HG03159 (cell line): ENCODE measurements at regions not wholly inside any gene's neighbourhood (a gene's known extent, or its start where the extent isn't known, plus 50 kb on each side); places are given as distances from the start of the nearest gene placed in this dataset.

Experiments used
- ATAC-seq: cut with Tn5 transposase; IDR thresholded peaks from one replicate; pipeline ENCODE4 v1.9.1; 2021; ENCODE audit warnings: mild to moderate bottlenecking, moderate library complexity; ENCODE audit not compliant: unreplicated experiment

DNA sequence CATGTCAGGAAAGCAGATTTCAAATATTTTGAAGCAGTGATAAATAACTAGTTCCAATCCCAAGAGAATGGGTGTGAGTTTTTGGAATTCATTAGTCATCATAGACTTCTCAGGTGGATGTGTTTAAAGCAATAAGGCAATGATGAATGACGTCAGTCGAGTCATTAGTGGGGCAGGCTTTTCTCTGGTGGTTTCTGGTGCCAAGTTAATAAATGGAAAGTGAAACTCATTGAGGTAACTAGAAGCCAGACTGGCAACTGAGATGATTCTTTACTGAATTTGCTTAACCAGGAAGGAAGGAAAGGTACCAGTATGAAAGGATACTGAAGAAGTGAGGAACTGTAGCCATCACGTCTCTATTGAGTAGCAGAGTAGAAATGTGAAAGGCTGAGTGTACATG lies 311.0 kb downstream of the GPAM start:
- ATAC-seq: no peak

DNA sequence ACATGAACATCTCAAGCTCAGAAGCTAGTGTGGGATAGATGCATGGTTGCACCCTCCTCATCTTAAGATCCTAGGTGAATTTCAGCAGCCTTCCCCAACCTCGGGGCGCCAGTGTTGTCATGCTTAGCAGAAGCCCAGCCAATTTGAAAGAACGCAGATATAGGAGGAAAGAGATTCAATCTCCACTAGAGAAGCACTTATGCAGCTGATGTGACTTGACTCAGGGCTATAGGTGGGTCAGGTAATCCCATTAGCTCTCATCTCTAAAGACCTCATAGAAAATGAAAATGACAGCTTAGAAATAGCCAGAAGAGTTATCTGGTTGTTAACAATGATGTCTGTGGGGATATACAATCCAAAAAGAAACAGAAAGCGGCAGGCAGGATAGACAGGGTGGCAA lies 310.5 kb downstream of the GPAM start:
- ATAC-seq: no peak

DNA sequence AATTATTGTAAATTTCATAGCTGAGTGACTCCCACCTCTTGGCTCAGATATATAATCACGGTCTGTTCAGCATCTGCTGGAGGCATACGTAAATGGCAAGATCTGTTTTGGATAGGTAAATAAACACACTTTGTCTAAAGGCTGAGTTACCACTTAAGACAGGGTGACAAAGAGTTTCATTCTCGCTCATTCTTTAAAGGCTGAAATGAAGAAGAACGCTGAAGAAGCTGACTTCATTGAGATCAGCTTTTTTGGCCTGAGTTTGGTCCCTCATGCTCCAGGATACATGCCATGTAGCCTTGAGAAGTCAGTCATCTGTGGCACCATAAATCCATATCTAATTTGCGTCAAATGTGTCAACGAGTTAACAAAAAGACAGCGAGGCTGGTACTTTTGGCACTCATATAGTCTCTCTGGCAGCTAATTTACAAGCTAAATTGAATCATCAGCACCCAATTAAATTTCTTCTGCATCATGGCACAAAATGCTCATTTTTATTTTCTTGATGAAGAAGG lies 309.9 kb downstream of the GPAM start:
- ATAC-seq: no peak

DNA sequence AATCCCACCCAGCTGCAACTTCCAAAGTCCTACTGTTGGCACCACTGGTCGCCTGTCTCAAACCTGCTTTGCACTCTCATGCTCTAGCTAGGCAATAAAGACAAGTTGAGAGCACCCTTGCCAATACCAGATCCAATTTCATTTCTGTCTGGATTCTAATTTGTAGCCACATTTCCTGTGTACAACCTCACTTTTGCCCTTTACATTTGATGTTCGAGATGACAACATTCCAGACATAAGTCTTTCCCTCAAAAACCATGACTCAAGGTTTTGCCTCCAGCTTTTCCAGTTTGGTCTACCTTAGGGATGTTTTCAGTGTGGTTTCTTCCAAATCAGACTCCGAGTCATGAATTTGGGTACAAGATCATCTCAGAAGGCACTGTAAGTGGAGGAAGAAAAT lies 309.0 kb downstream of the GPAM start:
- no peak for ATAC-seq

DNA sequence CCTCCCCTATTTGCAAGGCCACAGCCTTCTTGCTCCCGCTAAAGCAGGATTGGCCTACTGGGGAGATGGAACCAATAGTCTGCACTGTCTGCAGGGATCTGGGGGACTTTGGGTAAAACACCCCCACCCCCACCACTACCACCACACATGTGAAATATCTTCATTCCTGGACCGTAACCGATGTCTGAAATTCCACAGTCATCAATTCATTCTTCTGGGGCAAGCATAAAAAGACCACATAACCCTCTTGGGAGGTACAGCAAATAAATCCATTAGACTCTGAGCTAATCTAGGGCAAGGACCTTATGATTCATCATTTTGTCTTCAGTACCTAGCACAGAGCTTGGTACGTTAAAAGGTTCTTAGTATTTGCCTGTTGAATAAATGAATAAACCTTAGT lies 307.8 kb downstream of the GPAM start:
- no peak for ATAC-seq

DNA sequence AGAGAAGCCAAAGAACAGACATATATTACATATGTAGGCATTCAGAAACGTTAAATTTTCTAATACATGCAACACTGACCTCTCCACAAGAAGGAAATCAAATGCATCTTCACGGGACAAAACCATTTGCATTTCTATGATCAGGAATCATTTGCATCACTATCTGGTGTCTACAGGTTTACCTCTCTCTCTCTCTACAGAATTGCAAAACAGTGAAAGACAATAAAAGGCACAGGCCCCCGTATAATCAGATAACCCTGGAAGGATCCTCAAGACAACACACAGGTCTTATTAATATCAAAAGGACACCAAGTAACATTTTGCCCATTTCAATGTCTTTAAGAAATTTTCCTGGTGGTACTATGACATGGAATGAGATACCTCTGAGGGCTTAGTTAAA lies 306.3 kb downstream of the GPAM start:
- ATAC-seq: no peak

DNA sequence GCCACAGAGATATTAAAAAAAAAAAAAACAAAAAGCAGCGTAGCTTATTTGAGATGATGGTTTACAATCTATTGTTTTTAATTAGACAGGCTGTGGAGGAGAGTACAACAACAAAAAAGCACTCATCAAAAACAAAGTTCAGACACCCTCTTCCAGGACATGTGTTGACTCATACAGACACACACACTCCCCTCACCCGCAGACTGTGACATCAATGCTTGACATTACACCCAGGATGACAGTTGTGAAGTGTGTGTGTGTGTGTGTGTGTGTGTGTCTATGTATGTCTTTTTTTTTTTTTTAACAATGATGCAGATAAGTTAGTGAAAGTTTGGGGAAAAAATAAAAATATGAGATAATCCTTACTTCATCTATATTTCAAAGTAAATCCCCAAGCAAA lies 303.6 kb downstream of the GPAM start:
- no peak for ATAC-seq

DNA sequence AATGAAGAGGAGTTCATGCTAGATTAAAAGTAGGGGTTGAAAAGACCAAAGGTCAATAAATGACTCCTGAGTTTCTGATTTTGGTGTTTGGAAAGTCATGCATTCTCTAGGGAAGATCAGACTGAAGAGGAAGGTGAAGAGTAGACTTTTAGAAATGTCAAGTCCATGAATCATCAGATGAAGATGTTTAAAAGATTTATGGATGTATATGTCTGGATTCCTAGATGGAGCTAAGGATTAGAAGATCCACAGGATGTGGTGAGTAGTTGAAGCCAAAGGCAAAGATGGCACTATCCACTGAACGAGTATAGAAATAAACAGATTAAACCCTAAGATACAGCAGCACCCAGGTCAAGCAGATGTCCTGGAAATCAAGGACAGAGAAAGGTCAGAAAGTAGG lies 298.5 kb downstream of the GPAM start:
- no peak for ATAC-seq

DNA sequence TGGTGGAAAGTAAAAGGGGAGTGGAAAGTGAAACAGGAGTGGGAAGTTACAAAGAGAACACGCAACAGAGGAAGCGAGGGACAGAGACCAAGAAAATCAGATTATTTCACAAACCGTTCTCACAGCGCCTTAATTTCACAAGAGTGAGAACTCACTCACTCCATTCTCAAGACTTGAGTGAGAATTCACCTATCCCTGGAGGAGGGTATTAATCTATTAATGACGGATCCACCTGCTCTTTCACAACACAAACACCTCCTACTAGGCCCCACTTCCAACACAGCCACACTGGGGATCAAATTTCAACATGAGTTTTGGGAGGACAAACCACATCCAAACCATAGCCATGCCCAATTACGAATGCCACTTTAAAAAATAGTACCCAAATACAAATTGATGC lies 297.6 kb downstream of the GPAM start:
- no peak for ATAC-seq

DNA sequence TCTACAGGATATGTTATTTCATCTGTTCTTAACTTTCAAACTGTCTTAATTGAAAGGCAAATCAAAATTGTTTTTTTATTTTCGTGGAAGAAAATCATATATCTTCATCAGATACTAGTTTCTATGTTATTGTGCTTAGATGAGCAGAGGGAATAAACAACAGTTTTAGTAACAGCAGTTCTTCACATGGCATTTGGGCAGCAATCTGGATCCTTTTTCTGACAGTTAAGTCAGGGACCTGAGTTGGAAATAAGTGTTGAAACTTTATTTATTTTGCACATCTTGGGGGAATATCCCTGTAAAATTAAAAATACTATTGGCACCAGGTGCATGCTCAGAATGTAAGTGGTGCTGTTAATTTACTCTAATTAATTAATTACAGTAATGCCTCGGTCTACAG lies 296.3 kb downstream of the GPAM start:
- no peak for ATAC-seq

DNA sequence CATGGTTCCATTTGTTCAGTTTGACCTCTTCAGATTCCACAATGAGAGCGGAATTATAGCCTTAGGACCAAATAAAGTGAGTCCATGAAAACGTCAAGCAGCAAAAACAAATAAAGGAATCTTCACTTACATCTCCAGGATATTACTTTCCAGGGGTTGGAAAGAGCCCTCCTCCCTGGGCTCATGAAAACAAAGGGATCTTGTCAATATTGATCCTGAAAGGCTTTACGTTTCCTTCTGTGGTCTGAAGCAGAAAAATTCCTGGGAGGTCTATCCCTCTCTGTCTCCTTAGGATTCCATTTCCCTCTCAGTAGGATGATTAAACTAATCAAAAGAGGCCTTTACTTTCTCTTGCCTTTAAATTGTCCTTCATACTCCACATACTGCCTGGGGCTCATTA lies 293.5 kb downstream of the GPAM start:
- no peak for ATAC-seq

DNA sequence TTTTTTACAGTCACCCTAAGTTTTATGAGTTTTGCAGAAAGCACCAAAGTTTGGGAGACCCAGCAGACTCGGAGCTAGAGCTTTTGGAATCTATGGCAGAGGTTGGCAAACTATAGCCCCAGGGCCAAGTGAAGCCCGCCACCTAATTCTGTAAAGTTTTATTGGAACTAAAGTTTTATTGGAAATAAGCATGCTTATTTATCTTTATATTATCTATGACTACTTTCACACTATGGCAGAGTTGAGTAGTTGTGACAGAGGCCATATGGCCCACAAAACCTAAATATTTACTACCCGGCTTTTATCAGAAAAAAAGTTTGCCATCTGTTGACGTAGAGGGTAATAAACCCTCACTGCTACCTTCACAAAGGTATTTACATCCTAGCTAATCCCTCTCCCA lies 267.6 kb downstream of the GPAM start:
- no peak for ATAC-seq

DNA sequence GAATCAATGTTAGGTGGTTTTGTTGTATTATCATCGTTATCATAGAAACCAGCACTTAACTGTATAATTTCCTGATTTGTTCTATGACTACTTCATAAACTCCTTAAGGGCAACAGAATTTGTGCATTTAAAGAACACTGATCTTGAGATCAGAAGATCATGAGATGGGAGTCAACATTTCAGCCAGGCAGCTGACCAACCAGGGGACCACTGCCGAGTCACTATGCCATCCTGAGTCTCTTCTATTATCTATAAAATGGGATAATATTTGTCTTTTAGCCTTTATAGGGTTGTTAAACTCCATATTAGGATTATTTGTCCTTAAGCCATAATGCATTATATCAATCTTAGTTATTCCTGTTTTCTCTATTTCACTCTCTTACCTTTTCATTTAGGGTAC lies 261.7 kb downstream of the GPAM start:
- ATAC-seq: no peak

DNA sequence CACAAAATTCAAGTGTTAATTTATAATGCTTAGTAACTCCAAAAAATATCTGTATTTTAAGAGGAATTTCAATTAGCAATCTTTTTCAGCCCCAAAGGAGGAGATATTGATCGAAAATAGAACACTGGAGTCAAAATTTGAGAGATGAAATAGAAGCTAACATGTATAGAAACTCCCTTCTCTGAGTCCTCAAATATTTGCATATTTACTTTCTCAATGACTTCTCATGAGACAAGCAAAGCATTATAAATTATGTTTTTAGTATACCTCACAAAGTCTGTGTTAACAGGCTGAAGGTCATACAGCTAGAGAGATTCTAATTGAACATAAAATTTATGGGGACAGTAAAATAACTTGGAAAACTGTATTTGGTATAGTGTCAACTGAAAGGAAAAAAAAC lies 260.5 kb downstream of the GPAM start:
- peak; percentile 52 for ATAC-seq

DNA sequence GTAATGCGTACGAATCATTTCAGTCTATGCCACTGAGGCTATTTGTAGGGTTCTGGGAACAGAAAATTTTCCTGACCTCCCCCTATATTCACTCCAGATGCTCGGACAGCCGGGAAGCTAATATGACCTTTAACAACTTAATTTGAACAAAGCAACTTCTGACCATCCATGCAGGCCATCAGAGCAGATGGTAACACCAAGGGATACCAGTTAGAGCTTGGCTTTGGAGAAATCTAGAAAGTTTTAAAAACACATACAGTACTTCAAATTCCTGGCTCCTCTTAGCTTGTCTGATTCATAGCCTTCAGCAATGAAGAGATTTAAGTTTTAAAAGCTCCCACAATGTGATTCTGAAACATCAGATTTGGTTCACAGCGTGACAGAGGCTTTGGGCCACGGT lies 257.3 kb downstream of the GPAM start:
- ATAC-seq: no peak

DNA sequence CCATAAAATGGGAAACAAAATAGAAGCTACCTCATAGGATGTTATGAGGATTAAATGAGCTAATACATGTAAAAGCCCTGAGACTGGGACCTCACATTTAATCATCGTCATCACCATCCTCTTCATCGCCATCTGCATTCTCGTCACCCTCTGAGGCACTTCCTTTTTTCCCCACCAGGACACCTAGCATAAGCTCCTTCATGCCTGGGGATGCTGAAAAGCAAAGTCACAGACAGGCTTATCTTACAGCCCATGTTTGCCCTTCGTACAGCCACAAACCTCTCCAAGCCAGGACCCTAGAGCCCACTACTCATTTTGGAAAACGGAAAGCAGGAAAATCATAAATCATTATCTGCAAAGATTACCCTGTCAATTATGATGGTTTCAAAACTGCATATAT lies 249.6 kb downstream of the GPAM start:
- ATAC-seq: no peak

DNA sequence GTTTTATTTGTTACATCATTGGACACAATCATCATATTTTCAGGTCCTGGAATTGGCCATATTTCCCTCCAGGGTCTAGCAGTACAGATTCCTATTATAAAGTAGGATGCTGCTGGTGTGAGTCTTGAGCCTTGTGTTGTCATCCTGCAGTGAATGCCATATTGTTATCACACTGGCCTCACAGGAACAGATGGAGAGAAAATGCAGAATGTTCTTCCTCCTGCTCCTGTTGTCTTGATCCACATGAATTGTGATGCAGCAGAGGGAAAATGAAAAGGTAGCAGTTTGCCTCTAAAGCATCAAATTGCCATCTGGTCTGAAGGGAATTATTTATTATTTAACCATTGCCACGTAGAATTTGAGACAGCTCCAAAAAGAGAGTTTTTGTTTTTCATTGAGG lies 248.6 kb downstream of the GPAM start:
- ATAC-seq: no peak

DNA sequence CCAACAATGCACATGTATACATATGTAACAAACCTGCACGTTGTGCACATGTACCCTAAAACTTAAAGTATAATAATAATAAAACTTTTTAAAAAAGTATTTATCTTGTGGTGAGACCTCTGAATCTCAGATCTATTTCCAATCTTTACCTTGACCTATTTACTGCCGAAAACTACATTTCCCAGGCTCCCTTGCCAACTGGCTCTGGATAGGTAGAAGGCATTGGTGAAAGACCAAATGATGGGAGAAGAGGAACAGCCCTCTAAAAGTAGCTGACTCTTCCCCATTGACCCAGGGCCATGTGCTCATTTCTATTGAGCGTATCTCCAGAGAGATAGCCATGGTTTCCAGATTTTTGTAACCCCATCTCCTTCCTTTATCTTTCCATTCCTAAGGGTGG lies 247.4 kb downstream of the GPAM start:
- no peak for ATAC-seq

DNA sequence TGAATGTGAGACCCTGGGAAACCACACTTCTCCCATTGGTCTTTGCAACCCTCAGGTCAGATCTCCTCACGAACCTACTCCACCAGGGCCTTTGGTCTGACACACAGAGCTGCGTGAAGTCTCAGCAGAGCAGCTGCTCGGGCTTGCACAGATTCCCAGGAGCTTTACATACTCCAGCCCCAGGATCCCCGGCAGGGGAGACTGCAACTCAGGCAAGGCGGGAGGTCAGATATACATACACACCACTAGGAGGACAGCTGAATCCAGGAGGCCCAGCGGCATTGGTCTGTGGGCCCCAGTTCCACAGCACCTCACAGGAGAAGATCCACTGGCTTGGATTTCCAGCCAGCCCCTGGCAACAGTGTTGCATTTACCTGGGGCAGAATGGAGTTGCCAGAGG lies 239.2 kb downstream of the GPAM start:
- no peak for ATAC-seq

DNA sequence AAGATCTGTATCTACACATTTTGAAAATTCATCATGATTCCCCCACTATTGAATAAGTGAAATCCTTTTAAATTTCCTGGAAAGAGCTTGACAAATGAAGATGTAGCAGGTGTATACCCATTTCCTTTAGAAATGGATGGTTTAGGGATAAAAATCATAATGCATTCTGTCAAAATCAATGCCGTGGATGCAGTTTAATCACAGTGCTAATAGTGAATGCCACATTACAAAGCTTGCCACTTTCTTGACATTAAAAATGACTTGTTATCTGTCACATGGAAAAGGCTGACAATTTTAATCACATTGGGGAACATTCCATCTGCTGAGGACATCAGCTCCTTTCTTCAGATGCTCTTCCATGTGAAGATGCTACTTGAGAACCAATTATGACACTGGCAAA lies 229.6 kb downstream of the GPAM start:
- ATAC-seq: no peak

DNA sequence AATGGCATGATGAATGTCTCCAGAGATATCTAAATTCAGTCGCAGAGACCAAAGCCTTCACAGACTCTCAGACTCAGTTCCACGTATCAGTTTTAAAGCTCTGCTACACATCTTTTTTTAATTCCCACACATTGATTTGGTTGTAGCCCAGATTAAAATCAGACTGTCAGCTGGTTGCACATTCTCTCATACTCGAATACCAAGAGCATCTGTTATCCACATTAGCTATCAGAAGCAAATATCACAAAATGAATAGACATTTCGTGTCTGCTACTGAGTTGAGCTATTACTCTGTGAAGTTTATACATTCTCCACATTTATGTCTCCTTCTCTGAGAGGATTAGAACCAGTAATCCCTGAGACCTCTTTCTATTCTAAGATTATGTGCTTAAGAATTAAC lies 229.2 kb downstream of the GPAM start:
- no peak for ATAC-seq

DNA sequence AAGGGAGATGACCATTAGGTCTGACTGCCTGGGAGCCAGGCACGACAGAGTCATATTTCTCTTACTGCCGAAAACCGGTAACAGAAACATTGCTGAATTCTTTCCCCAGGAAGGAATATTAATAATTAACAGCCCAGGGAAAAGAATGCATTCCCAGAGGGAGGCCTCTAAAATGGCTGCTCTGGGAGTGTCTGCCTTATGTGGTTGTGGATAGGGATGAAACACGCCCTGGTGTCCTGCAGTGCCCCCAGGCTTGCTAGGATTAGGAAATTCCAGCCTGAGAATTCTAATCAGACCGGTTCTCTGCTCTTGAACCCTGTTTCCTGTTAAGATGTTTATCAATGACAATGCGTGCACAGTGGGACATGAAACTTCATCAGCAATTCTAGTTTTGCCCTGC lies 226.7 kb downstream of the GPAM start:
- no peak for ATAC-seq

DNA sequence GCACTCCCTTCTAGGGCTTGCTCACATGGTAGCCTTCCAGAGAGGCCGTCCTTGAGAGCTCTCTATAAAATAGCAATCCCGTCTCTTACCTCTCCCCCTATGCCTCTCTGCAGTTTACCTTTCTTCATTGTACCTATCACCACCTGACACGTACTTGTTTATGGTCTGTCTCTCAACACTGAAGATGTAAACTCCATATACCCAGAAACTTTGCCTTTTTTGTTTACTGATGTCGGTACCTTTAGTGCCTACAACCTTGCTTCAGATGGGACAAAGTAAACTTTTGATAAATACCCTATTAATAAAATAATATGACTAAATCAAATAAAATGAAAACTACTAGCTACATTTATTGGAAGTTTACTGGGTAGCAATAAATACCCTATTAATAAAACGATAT lies 220.6 kb downstream of the GPAM start:
- ATAC-seq: no peak

DNA sequence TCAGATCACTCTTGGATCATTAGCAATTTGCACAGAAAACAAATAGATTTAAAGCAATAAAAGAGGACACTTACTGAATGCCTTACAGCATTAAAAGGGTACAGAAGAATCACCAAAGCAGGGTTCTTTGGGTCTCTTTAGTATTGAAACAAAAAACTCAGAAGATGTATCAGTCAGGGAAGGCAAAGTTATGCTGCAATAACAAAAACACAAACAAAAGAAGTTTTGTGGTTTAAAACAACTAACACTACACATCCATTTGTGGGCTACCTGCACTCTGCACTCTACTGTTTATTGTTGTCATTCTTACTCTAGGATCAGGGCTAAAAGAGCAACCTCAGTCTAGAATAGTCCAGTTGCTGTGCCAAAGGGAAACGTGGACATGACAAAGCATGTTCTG lies 216.4 kb downstream of the GPAM start:
- no peak for ATAC-seq
